Adrenal gland (tissue), 5 donors: ENCODE measurements at regions not wholly inside any gene's neighbourhood (a gene's known extent, or its start where the extent isn't known, plus 50 kb on each side); places are given as distances from the start of the nearest gene placed in this dataset.

Source experiments
- POLR2A ChIP-seq, 2 donors: fragments of 450-650 bp; IDR thresholded peaks; one replicate each; pipeline ENCODE4 v1.6.1; 2017; ENCODE audit warnings: antibody characterized with exemption in 2 of 2, mild to moderate bottlenecking in 2 of 2, moderate library complexity in 1 of 2
- TF ChIP-seq, protein P1 (sequence below), 6 experiments: fragments of 450-650 bp in 4 of 6; fragments of 200-600 bp in 2 of 6; sonication (generic) in 1 of 6; IDR thresholded peaks; 1 replicate in 5 of 6; 2 replicates in 1 of 6; pipeline versions ENCODE4 v1.5.1 to v1.8.0; 2016 to 2021; ENCODE audit warnings: antibody characterized with exemption in 6 of 6, mild to moderate bottlenecking in 2 of 6, moderate library complexity in 1 of 6
- donor health status: DM: no; HTN: no; CAD: no.

DNA sequence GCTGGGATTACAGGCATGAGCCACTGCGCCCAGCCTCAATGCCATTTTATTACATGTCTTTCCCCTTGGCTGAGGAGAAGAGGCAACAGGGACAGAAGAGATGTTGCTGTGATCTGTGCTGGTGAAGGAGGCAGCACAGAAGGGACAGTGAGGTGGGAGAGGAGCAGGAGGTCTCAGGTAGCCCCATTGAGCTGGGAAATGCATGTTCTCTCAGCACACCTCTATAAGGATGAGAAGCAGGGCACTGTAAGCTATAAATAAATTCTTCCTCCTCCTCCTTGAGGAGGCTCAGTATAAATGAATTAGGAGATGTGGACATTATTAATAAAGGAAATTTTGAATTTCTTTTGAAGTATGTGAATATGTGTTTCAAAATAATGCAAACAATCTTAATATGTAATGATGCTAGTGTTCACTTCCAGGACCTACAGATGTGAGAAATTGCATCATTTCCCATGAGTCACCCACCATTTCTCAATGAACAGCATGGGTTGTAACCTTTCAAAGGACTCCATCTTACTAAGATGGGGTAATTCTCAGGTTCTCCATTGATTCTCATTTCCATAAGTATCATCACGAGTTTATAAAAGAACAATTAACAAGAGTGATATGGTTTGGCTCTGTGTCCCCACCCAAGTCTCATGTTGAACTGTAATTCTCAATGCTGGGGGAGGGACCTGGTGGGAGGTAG, 88.9 kb upstream of the ODAD2 start:
- TF ChIP-seq, protein P1, sequence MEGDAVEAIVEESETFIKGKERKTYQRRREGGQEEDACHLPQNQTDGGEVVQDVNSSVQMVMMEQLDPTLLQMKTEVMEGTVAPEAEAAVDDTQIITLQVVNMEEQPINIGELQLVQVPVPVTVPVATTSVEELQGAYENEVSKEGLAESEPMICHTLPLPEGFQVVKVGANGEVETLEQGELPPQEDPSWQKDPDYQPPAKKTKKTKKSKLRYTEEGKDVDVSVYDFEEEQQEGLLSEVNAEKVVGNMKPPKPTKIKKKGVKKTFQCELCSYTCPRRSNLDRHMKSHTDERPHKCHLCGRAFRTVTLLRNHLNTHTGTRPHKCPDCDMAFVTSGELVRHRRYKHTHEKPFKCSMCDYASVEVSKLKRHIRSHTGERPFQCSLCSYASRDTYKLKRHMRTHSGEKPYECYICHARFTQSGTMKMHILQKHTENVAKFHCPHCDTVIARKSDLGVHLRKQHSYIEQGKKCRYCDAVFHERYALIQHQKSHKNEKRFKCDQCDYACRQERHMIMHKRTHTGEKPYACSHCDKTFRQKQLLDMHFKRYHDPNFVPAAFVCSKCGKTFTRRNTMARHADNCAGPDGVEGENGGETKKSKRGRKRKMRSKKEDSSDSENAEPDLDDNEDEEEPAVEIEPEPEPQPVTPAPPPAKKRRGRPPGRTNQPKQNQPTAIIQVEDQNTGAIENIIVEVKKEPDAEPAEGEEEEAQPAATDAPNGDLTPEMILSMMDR (IDR thresholded peaks at IDR 0.05): no peak
- no peak for TF ChIP-seq POLR2A (IDR thresholded peaks at IDR 0.05)
